T-cell (primary cell): ENCODE measurements at regions not wholly inside any gene's neighbourhood (a gene's known extent, or its start where the extent isn't known, plus 50 kb on each side); places are given as distances from the start of the nearest gene placed in this dataset.

ENCODE experiments used
- ATAC-seq, 4 experiments: fragments of 200-7000 bp in 3 of 4; fragments of 150-1000 bp in 1 of 4; cut with Tn5 transposase; replicated peaks in 1 of 4; 1 replicate in 3 of 4; 2 replicates in 1 of 4; pipeline ENCODE4 v1.10.0; 2021; ENCODE audit warnings: moderate library complexity in 3 of 4, mild to moderate bottlenecking in 2 of 4, moderate number of reproducible peaks in 1 of 4
- CTCF ChIA-PET, 2 donors: fragments of 300-600 bp; sonication (Branson Sonifier 250); formaldehyde crosslinking; loops; one replicate each; lab custom pipeline; 2022; ENCODE audit warnings: antibody characterized with exemption in 2 of 2; lab: Charles Lee
- POLR2A ChIA-PET, 2 donors: fragments of 300-600 bp; sonication (Branson Sonifier 250); formaldehyde crosslinking; loops; one replicate each; lab custom pipeline; 2022; ENCODE audit warnings: antibody characterized with exemption in 2 of 2; lab: Charles Lee
- DNase-seq, 35 experiments: peaks; one replicate each; pipeline versions ENCODE4 v3.0.0 to v3.0.0-alpha.2; 2013 to 2023
- H3K27ac ChIP-seq: one replicate; pipeline ENCODE4 v1.5.1; 2013; ENCODE audit warnings: low read length
- H3K27me3 ChIP-seq, 2 experiments: replicated peaks in 1 of 2; 1 replicate in 1 of 2; 2 replicates in 1 of 2; pipeline versions ENCODE4 v1.6.1 to v1.7.0; 2013; ENCODE audit warnings: low read length in 1 of 2, mixed read lengths in 1 of 2; ENCODE audit not compliant: control insufficient read depth in 2 of 2, insufficient read depth in 2 of 2; ENCODE audit errors: extremely low read depth in 1 of 2
- H3K36me3 ChIP-seq, 2 donors: 1 replicate in 1 of 2; 2 replicates in 1 of 2; pipeline versions ENCODE4 v1.6.1 to v1.7.0; 2013; ENCODE audit warnings: low read length in 1 of 2; ENCODE audit not compliant: control insufficient read depth in 2 of 2, insufficient read depth in 1 of 2; ENCODE audit errors: extremely low read depth in 1 of 2
- H3K4me1 ChIP-seq, 2 experiments: 1 replicate in 1 of 2; 2 replicates in 1 of 2; pipeline versions ENCODE4 v1.6.1 to v1.7.0; 2013; ENCODE audit warnings: low read length in 2 of 2, mixed read lengths in 1 of 2; ENCODE audit not compliant: insufficient read depth in 2 of 2, control insufficient read depth in 1 of 2; ENCODE audit errors: extremely low read depth in 1 of 2
- H3K4me3 ChIP-seq, 2 donors: 1 replicate in 1 of 2; 2 replicates in 1 of 2; pipeline versions ENCODE4 v1.5.1 to v1.7.0; 2013; ENCODE audit warnings: mild to moderate bottlenecking in 2 of 2, low read length in 1 of 2, moderate library complexity in 1 of 2; ENCODE audit not compliant: control insufficient read depth in 1 of 2; ENCODE audit errors: extremely low read depth in 1 of 2
- H3K9me3 ChIP-seq: 2 replicates; pipeline ENCODE4 v1.7.0; 2013
- H3K27ac Mint-ChIP-seq, 2 donors: one replicate each; pipeline ENCODE4 v1.8.0; 2020 to 2021; ENCODE audit warnings: mild to moderate bottlenecking in 2 of 2, mixed read lengths in 2 of 2
- H3K27me3 Mint-ChIP-seq, 2 donors: one replicate each; pipeline ENCODE4 v1.8.0; 2021 to 2022; ENCODE audit warnings: mixed read lengths in 2 of 2
- H3K36me3 Mint-ChIP-seq: one replicate; pipeline ENCODE4 v1.8.0; 2021; ENCODE audit warnings: mixed read lengths
- H3K4me1 Mint-ChIP-seq, 3 donors: one replicate each; pipeline ENCODE4 v1.8.0; 2020 to 2022; ENCODE audit warnings: mixed read lengths in 3 of 3, mild to moderate bottlenecking in 1 of 3
- H3K4me3 Mint-ChIP-seq, 3 donors: one replicate each; pipeline ENCODE4 v1.8.0; 2020 to 2022; ENCODE audit warnings: mild to moderate bottlenecking in 3 of 3, mixed read lengths in 3 of 3, moderate library complexity in 3 of 3
- H3K9me3 Mint-ChIP-seq, 3 donors: one replicate each; pipeline ENCODE4 v1.8.0; 2020 to 2022; ENCODE audit warnings: mixed read lengths in 3 of 3
- WGBS: methylation state at CpG from one replicate; pipeline ENCODE4 v1.1.5; 2013; ENCODE audit warnings: missing lambda C conversion rate; ENCODE audit not compliant: insufficient coverage; 5-methylcytosine and 5-hydroxymethylcytosine counted together

DNA sequence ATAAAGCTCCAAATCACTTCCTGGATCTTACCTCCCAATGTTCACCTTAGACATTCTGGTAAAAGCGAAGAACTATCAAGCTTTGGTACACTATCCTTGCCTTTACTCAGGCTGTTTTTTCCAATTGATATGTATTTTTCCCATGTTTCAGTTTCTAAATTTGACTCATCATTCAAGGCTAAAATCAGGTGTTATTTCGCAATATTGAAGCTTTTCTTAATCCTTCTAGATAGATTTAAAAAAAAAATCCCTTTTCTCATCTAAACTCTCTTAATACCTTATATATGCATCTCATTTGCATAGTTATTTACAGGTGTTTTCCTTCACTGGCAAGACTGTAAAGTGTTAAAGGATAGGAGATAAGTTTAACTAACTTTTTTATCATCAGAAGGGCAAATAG, 608.1 kb upstream of the FAM241A start:
- ChIA-PET CTCF (no interaction called here), POLR2A (no interaction called here)
- WGBS, result 70% methylated on average over 1 of the region's 2 CpGs

GRCh38 chr4:111537871-111538270, 607.4 kb upstream of the FAM241A start:
- WGBS, result 50% methylated on average over 1 of the region's 3 CpGs
- ChIA-PET CTCF (no interaction called here), POLR2A (no interaction called here)
- no peaks in the 10 kb centered on the region for H3K4me1 Mint-ChIP-seq
- H3K9me3 Mint-ChIP-seq, result peaks cover 0 to 5% (median 4%) of the 10 kb centered on the region in 3 donors
- H3K27me3 Mint-ChIP-seq, result no peaks in the 10 kb centered on the region
- H3K36me3 ChIP-seq, result no peaks in the 10 kb centered on the region
- no peak overlapping the region for H3K4me3 ChIP-seq
- H3K4me1 ChIP-seq, result no peaks in the 10 kb centered on the region
- no peaks in the 10 kb centered on the region for H3K27me3 ChIP-seq
- H3K4me3 Mint-ChIP-seq, result no peak overlapping the region
- DNase-seq, result no peak
- H3K27ac Mint-ChIP-seq, result no peak overlapping the region
- no peak for ATAC-seq
- H3K9me3 ChIP-seq, result no peaks in the 10 kb centered on the region
- H3K27ac ChIP-seq, result no peak overlapping the region
- H3K36me3 Mint-ChIP-seq, result no peaks in the 10 kb centered on the region

More for the DNA sequence above, 608.1 kb upstream of the FAM241A start:
- ATAC-seq, result no peak
- Histone ChIP-seq H3K9me3 (no peaks in the 10 kb centered on the region), H3K4me1 (no peaks in the 10 kb centered on the region), H3K4me3 (no peak overlapping the region), H3K27me3 (no peaks in the 10 kb centered on the region), H3K36me3 (no peaks in the 10 kb centered on the region), H3K27ac (no peak overlapping the region)
- Mint-ChIP-seq H3K36me3 (no peaks in the 10 kb centered on the region), H3K27ac (no peak overlapping the region), H3K27me3 (no peaks in the 10 kb centered on the region), H3K4me1 (no peaks in the 10 kb centered on the region), H3K4me3 (no peak overlapping the region), H3K9me3 (peaks cover under 1 to 5% (median 4%) of the 10 kb centered on the region in 3 donors)
- no peak for DNase-seq

DNA sequence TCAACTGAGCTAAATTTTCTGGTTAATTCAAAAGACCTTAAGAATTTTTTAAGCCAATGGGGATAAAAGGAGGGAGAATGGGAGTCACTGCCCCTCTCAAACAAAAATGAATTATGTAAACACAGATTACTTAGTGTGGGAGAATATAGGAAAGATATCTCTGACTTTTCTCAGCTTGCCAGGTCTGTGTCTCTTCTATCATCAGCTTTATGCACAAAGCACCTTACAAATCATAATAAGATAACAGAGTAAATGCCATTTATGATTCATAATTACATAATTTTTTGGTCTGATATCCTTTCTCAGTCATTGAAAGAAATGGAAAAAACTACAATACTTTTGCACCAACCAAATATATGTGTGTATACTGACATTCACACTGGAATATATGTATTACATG, 604.6 kb upstream of the FAM241A start:
- POLR2A ChIA-PET, result no interaction called here
- Mint-ChIP-seq H3K9me3 (peaks cover 0 to 9% (median 0%) of the 10 kb centered on the region in 3 donors), H3K4me3 (no peak overlapping the region), H3K4me1 (no peaks in the 10 kb centered on the region), H3K27me3 (no peaks in the 10 kb centered on the region), H3K36me3 (no peaks in the 10 kb centered on the region), H3K27ac (no peak overlapping the region)
- CTCF ChIA-PET, result no interaction called here
- no peaks in the 10 kb centered on the region for H3K36me3 ChIP-seq
- DNase-seq (no peak), ATAC-seq (no peak)
- no peak overlapping the region for H3K4me3 ChIP-seq
- no peaks in the 10 kb centered on the region for H3K27me3 ChIP-seq
- no peaks in the 10 kb centered on the region for H3K9me3 ChIP-seq
- no peak overlapping the region for H3K27ac ChIP-seq
- no peaks in the 10 kb centered on the region for H3K4me1 ChIP-seq

DNA sequence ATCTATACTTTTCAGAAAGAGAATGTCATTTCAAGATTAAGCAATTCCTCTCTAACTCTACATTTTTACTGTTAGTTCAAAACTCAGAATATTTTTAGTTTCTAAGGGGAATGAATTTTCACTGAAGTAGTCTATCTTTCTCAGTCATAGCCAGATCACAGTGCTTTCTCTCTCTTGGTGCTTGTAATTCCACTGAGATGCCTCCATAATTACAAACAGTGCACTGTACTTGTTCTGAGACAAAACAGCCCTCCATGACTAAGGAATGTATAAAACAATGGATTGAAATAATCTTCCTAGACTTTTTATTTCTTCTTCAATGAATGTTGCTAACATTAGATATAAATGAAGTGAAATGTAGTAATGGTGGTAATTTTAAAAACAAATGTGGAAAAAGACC, 603.2 kb upstream of the FAM241A start:
- Mint-ChIP-seq H3K27ac (no peak overlapping the region), H3K27me3 (no peaks in the 10 kb centered on the region), H3K4me1 (no peaks in the 10 kb centered on the region), H3K36me3 (no peaks in the 10 kb centered on the region), H3K9me3 (peaks cover 0 to 9% (median 0%) of the 10 kb centered on the region in 3 donors), H3K4me3 (no peak overlapping the region)
- no peaks in the 10 kb centered on the region for H3K9me3 ChIP-seq
- no peaks in the 10 kb centered on the region for H3K4me1 ChIP-seq
- H3K36me3 ChIP-seq, result no peaks in the 10 kb centered on the region
- DNase-seq (no peak), ATAC-seq (no peak)
- no peak overlapping the region for H3K27ac ChIP-seq
- CTCF ChIA-PET, result no interaction called here
- H3K27me3 ChIP-seq, result no peaks in the 10 kb centered on the region
- POLR2A ChIA-PET, result no interaction called here
- H3K4me3 ChIP-seq, result no peak overlapping the region

GRCh38 chr4:111546881-111547280, 598.4 kb upstream of the FAM241A start:
- Mint-ChIP-seq H3K27ac (no peak overlapping the region), H3K27me3 (no peaks in the 10 kb centered on the region), H3K9me3 (peaks cover 3 to 5% (median 4%) of the 10 kb centered on the region in 3 donors), H3K4me3 (no peak overlapping the region), H3K4me1 (no peaks in the 10 kb centered on the region), H3K36me3 (no peaks in the 10 kb centered on the region)
- POLR2A ChIA-PET, result no interaction called here
- H3K36me3 ChIP-seq, result no peaks in the 10 kb centered on the region
- no peak overlapping the region for H3K27ac ChIP-seq
- CTCF ChIA-PET, result no interaction called here
- DNase-seq (no peak), ATAC-seq (no peak)
- no peaks in the 10 kb centered on the region for H3K9me3 ChIP-seq
- no peaks in the 10 kb centered on the region for H3K27me3 ChIP-seq
- 31% methylated on average over 1 of the region's 2 CpGs for WGBS
- no peak overlapping the region for H3K4me3 ChIP-seq
- no peaks in the 10 kb centered on the region for H3K4me1 ChIP-seq

DNA sequence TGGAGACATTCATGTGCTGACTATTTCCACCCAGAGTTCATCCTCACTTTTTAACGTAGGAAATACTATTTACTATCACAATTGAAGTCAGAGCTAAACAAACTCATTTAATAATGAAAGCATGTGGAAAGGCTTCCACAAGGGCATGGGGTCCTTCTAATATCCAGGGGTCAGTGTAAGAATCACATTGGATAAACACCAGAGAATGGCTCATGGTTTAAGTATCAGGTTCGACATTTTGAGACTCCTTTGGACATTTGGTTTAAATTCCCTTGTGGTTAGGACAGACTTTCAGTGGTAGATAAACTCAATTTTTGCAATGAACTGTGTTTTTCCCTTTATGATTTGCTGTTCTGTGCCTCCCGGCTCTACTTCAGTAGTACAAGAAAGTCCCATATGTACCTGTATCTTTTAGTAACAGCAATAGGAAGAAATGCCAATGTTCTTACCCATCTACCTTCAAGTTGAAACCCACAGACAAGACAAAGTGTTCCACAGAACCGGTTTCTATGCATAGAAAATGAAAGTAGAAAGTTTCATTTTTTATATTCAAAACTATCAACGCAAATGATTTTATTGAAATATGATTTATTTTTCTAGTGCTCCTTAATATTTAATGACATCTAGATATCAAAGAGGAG, 589.0 kb upstream of the FAM241A start:
- ATAC-seq (no peak), DNase-seq (no peak)
- Mint-ChIP-seq H3K4me1 (no peaks in the 10 kb centered on the region), H3K27ac (no peak overlapping the region), H3K27me3 (no peaks in the 10 kb centered on the region), H3K36me3 (no peaks in the 10 kb centered on the region), H3K4me3 (no peak overlapping the region), H3K9me3 (peaks cover 9 to 21% (median 11%) of the 10 kb centered on the region in 3 donors)
- no peaks in the 10 kb centered on the region for H3K4me1 ChIP-seq
- CTCF ChIA-PET, result no interaction called here
- no CpG with 5 or more reads among the region's 5 CpGs for WGBS
- no peaks in the 10 kb centered on the region for H3K9me3 ChIP-seq
- H3K27me3 ChIP-seq, result no peaks in the 10 kb centered on the region
- POLR2A ChIA-PET, result no interaction called here
- no peaks in the 10 kb centered on the region for H3K36me3 ChIP-seq
- H3K27ac ChIP-seq, result no peak overlapping the region
- H3K4me3 ChIP-seq, result no peak overlapping the region

DNA sequence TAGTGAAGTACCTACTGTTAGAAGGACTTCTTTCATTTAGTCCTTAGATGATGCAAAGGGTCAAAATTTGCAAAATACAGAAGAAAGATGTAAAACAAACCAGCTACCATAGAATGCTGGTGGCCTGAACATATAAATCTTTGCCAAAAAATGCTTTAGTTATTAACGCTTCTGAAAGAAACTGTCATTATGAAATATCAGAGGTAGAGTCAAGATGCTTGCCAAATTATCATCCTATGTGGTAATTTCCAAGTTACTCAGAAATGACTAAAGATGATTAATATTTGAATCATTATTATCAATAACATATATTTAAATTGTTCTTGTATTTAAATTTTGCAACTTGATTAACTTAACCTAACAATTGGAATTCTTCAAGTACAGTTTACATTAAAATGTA, 588.4 kb upstream of the FAM241A start:
- Histone ChIP-seq H3K4me1 (no peaks in the 10 kb centered on the region), H3K36me3 (no peaks in the 10 kb centered on the region), H3K27ac (no peak overlapping the region), H3K27me3 (no peaks in the 10 kb centered on the region), H3K9me3 (no peaks in the 10 kb centered on the region), H3K4me3 (no peak overlapping the region)
- Mint-ChIP-seq H3K4me3 (no peak overlapping the region), H3K27ac (no peak overlapping the region), H3K4me1 (no peaks in the 10 kb centered on the region), H3K36me3 (no peaks in the 10 kb centered on the region), H3K9me3 (peaks cover 11 to 19% (median 14%) of the 10 kb centered on the region in 3 donors), H3K27me3 (no peaks in the 10 kb centered on the region)
- no CpG with 5 or more reads among the region's 1 CpG for WGBS
- ChIA-PET CTCF (no interaction called here), POLR2A (no interaction called here)
- DNase-seq, result no peak
- no peak for ATAC-seq
